GM12865 (cell line): ENCODE measurements at regions not wholly inside any gene's neighbourhood (a gene's known extent, or its start where the extent isn't known, plus 50 kb on each side); places are given as distances from the start of the nearest gene placed in this dataset.

ENCODE experiments used
- DNase-seq: peaks from one replicate; pipeline ENCODE4 v3.0.0; 2010; ENCODE audit warnings: low read depth
- H3K4me3 ChIP-seq: 2 replicates; pipeline ENCODE4 v1.5.1; 2011; ENCODE audit warnings: mild to moderate bottlenecking, low read depth, low read length, control low read depth
- CTCF ChIP-seq: IDR thresholded peaks from 2 replicates; pipeline ENCODE4 v1.5.1; 2011; ENCODE audit warnings: low read length, control low read depth, low read depth, inconsistent platforms; ENCODE audit not compliant: insufficient read depth; ENCODE audit errors: missing control alignments

GRCh38 chr2:65813631-65814173 is 381.3 kb upstream of the SPRED2 start:
- DNase-seq, result no peak
- no peak overlapping the region for H3K4me3 ChIP-seq
- TF ChIP-seq CTCF, result no peak

DNA sequence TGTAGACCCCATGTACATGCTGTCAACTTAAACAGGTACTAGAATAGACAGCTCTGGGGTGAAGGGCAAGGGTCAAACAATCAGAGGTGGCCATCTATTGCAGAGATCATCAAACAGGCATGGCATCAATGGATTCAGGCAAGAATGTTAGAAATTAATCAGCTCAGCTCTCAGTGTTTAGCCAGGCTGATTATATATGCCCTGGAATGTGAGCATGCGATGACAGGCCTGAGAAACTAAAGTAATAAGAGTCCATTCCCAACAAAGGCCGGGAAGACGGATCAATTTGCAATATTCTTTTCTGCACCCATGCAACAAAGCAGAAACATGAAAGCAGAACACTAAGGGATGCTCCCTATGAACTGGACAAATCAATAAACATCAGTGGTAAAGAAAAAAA is 380.5 kb upstream of the SPRED2 start:
- DNase-seq, result no peak
- no peak overlapping the region for H3K4me3 ChIP-seq
- no peak for TF ChIP-seq CTCF

DNA sequence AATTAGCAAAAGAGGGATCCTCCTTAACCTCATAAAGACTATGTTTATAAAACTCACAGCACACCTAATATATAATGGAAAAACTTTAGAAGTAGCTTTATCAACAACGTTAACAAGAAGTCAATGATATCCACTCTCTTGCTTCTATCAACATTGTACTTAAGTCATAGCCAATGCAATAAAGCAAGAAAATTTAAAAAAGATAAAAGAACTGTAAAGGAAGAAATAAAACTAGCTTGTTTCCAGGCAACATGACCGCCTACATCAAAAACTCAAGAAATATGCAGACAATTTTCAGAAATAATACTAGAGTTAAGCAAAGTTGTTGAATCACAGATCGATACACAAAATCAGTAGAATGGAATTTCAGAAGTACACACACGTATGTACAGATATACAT is 375.5 kb upstream of the SPRED2 start:
- TF ChIP-seq CTCF, result no peak
- DNase-seq, result no peak
- H3K4me3 ChIP-seq, result no peak overlapping the region

DNA sequence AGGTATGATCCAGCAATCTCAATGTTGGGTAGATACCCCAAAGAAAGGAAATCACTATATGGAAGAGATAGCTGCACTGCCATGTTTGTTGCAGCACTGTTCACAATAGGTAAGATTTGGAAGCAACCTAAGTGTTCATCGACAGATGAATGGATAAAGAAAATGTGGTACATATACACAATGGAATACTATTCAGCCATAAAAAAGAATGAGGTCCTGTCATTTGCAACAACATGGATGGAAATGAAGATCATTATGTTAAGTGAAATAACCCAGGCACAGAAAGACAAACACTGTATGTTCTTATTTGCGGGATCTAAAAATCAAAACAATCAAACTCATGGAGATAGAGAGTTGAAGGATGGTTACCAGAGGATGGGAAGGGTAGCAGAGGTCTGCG is 372.4 kb upstream of the SPRED2 start:
- no peak overlapping the region for H3K4me3 ChIP-seq
- no peak for TF ChIP-seq CTCF
- DNase-seq, result no peak

- no peak for DNase-seq
- no peak for TF ChIP-seq CTCF
- no peak overlapping the region for H3K4me3 ChIP-seq
Observed at GRCh38 chr2:65802298-65802942, 370.0 kb upstream of the SPRED2 start.

GRCh38 chr2:65800998-65801397 is 368.6 kb upstream of the SPRED2 start:
- DNase-seq, result peak; percentile 7
- H3K4me3 ChIP-seq, result no peak overlapping the region
- peak; percentile 17 for TF ChIP-seq CTCF
